ENCODE measurements at regions not wholly inside any gene's neighbourhood (a gene's known extent, or its start where the extent isn't known, plus 50 kb on each side); places are given as distances from the start of the nearest gene placed in this dataset.

- TF ChIP-seq IKZF3 (tag by site-specific recombination; IDR thresholded peaks at IDR 0.05), result peak; percentile 60
- no peak for TF ChIP-seq CTCF (tag by site-specific recombination; IDR thresholded peaks at IDR 0.05)
- no peak for TF ChIP-seq SP2 (tag by site-specific recombination; IDR thresholded peaks at IDR 0.05)
- no peak for TF ChIP-seq MYNN (tag by site-specific recombination; IDR thresholded peaks at IDR 0.05; ENCODE audit: borderline replicate concordance)
- no peak for TF ChIP-seq ZFHX2 (tag by site-specific recombination; conservative IDR thresholded peaks at IDR 0.05)
- TF ChIP-seq ZNF558 (tag by site-specific recombination; IDR thresholded peaks at IDR 0.05), result no peak
- TF ChIP-seq ZBTB8A (tag by site-specific recombination; IDR thresholded peaks at IDR 0.05), result no peak
- TF ChIP-seq ZNF791 (tag by site-specific recombination; IDR thresholded peaks at IDR 0.05), result peak; percentile 87
- no peak for TF ChIP-seq ZNF654 (tag by site-specific recombination; IDR thresholded peaks at IDR 0.05; ENCODE audit: low read depth)
Measured at GRCh38 chr3:159766563-159767185, 222.0 kb upstream of the IL12A start.

All from HEK293 (cell line).